ENCODE measurements at regions not wholly inside any gene's neighbourhood (a gene's known extent, or its start where the extent isn't known, plus 50 kb on each side); places are given as distances from the start of the nearest gene placed in this dataset.

GRCh38 chr4:37139987-37140386 lies 104.6 kb upstream of the NWD2 start:
- TF ChIP-seq GATA1 (IDR thresholded peaks at IDR 0.05; ENCODE audit: low read depth, low read length) (no peak), POLR2A (IDR thresholded peaks at IDR 0.05; ENCODE audit: low read length) (no peak)
